GM12878 (cell line): ENCODE measurements at regions not wholly inside any gene's neighbourhood (a gene's known extent, or its start where the extent isn't known, plus 50 kb on each side); places are given as distances from the start of the nearest gene placed in this dataset.

Experiments used
- ATAC-seq: fragments of 200-7000 bp; cut with Tn5 transposase; 3 replicates; pipeline ENCODE4 v1.9.1; 2020; ENCODE audit warnings: mild to moderate bottlenecking, moderate library complexity
- BruUV-seq: library from RNA; stranded (reverse); fragments of 400-500 nt; replicated peaks from 2 replicates; lab custom pipeline; 2021; lab: Mats Ljungman, UMichigan
- CTCF ChIA-PET: fragments of 300-600 bp; sonication (Branson Sonifier 250); formaldehyde crosslinking; extraction: SDS; loops from one replicate; lab custom pipeline; 2021; ENCODE audit warnings: inconsistent platforms; lab: Yijun Ruan, JAX
- POLR2A ChIA-PET: fragments of 350-600 bp; formaldehyde crosslinking; extraction: SDS; loops from one replicate; lab custom pipeline; 2021; ENCODE audit warnings: inconsistent platforms; lab: Charles Lee
- RAD21 ChIA-PET: fragments of 300-600 bp; sonication (Branson Sonifier 250); formaldehyde crosslinking; loops from one replicate; lab custom pipeline; 2023; ENCODE audit warnings: antibody characterized with exemption; ENCODE audit not compliant: unreplicated experiment; lab: Charles Lee
- SMC1A ChIA-PET: fragments of 300-600 bp; sonication (Branson Sonifier 250); formaldehyde crosslinking; loops from one replicate; lab custom pipeline; 2023; ENCODE audit not compliant: unreplicated experiment, uncharacterized antibody; lab: Charles Lee
- DNase-seq: peaks from one replicate; pipeline ENCODE4 v3.0.0-alpha.2; 2011; ENCODE audit warnings: low read depth, low spot score
- FAIRE-seq: peaks from 3 replicates; lab custom pipeline; 2011; peaks lifted over from hg19 to GRCh38; lab: Jason Lieb, UNC
- H2AFZ ChIP-seq: 2 replicates; pipeline ENCODE4 v1.6.0; 2011; ENCODE audit warnings: low read depth, low read length, control low read depth; ENCODE audit not compliant: control insufficient read depth
- H3K27ac ChIP-seq: 2 replicates; pipeline ENCODE4 v1.5.1; 2011; ENCODE audit warnings: control low read depth; ENCODE audit not compliant: control insufficient read depth, insufficient read depth
- H3K27me3 ChIP-seq, 2 experiments: replicated peaks in 1 of 2; 2 replicates each; pipeline versions ENCODE4 v1.6.0 to v1.6.1; 2011; ENCODE audit warnings: low read length in 1 of 2; ENCODE audit not compliant: control insufficient read depth in 2 of 2, insufficient read depth in 2 of 2
- H3K36me3 ChIP-seq, 2 experiments: 2 replicates each; pipeline ENCODE4 v1.5.1; 2011; ENCODE audit warnings: low read length in 1 of 2; ENCODE audit not compliant: control insufficient read depth in 2 of 2, insufficient read depth in 2 of 2
- H3K4me1 ChIP-seq: 2 replicates; pipeline ENCODE4 v1.6.1; 2011; ENCODE audit warnings: mild to moderate bottlenecking, low read length, moderate library complexity, mixed read lengths; ENCODE audit not compliant: control insufficient read depth, insufficient read depth
- H3K4me2 ChIP-seq: 2 replicates; pipeline ENCODE4 v1.6.0; 2011; ENCODE audit warnings: control low read depth; ENCODE audit not compliant: control insufficient read depth, insufficient read depth
- H3K4me3 ChIP-seq: fragments of 200-600 bp; sonication (generic); 2 replicates; pipeline ENCODE4 v1.5.1; 2016
- H3K79me2 ChIP-seq: 2 replicates; pipeline ENCODE4 v1.6.0; 2011; ENCODE audit warnings: low read length; ENCODE audit not compliant: control insufficient read depth, insufficient read depth
- H3K9ac ChIP-seq: 2 replicates; pipeline ENCODE4 v1.8.0; 2011; ENCODE audit warnings: low read length, control low read depth, mixed read lengths; ENCODE audit not compliant: control insufficient read depth, insufficient read depth
- H3K9me3 ChIP-seq: replicated peaks from 3 replicates; pipeline ENCODE4 v1.5.1; 2011; ENCODE audit warnings: mild to moderate bottlenecking, low read length; ENCODE audit not compliant: control insufficient read depth, insufficient read depth
- H4K20me1 ChIP-seq: 2 replicates; pipeline ENCODE4 v1.6.0; 2011; ENCODE audit not compliant: control insufficient read depth, insufficient read depth
- ASH2L ChIP-seq: fragments of 300-600, 200-600 bp; sonication (generic); IDR thresholded peaks from 2 replicates; pipeline ENCODE4 v1.6.1; 2017; ENCODE audit warnings: low read depth, mild to moderate bottlenecking, borderline replicate concordance
- BCL11A ChIP-seq: IDR thresholded peaks from 2 replicates; pipeline ENCODE4 v1.6.1; 2011; ENCODE audit warnings: low read depth, low read length
- DPF2 ChIP-seq: fragments of 450-650 bp; IDR thresholded peaks from 2 replicates; pipeline ENCODE4 v1.6.1; 2017; ENCODE audit warnings: mild to moderate bottlenecking
- IKZF1 ChIP-seq: fragments of 450-650 bp; conservative IDR thresholded peaks from 2 replicates; pipeline ENCODE4 v1.6.1; 2017; ENCODE audit warnings: antibody characterized with exemption, mild to moderate bottlenecking
- MEF2A ChIP-seq: IDR thresholded peaks from 2 replicates; pipeline ENCODE4 v1.6.1; 2011; ENCODE audit warnings: low read depth, mild to moderate bottlenecking, low read length, moderate library complexity; ENCODE audit not compliant: insufficient read depth
- MEF2B ChIP-seq: fragments of 450-650 bp; IDR thresholded peaks from 2 replicates; pipeline ENCODE4 v1.6.1; 2018; ENCODE audit warnings: mild to moderate bottlenecking, moderate library complexity; ENCODE audit not compliant: partially characterized antibody, poor library complexity, severe bottlenecking
- MTA2 ChIP-seq: fragments of 450-650 bp; IDR thresholded peaks from 2 replicates; pipeline ENCODE4 v1.6.1; 2016; ENCODE audit warnings: low read depth, mild to moderate bottlenecking, moderate library complexity
- NRF1 ChIP-seq: conservative IDR thresholded peaks from 2 replicates; pipeline ENCODE4 v1.6.1; 2011; ENCODE audit warnings: mild to moderate bottlenecking, low read depth, low read length, improper control_type of control experiment
- POLR2A ChIP-seq: IDR thresholded peaks from 2 replicates; pipeline ENCODE4 v1.6.1; 2011; ENCODE audit warnings: low read depth, mild to moderate bottlenecking, low read length
- RUNX3 ChIP-seq: IDR thresholded peaks from 2 replicates; pipeline ENCODE4 v1.6.1; 2012; ENCODE audit warnings: low read length, inconsistent platforms
- SREBF2 ChIP-seq: IDR thresholded peaks from 2 replicates; pipeline ENCODE4 v1.6.1; 2012; ENCODE audit warnings: mild to moderate bottlenecking, low read length
- SRF ChIP-seq, 2 experiments: IDR thresholded peaks; 2 replicates each; pipeline ENCODE4 v1.6.1; 2011; ENCODE audit warnings: low read depth in 2 of 2, low read length in 2 of 2, mild to moderate bottlenecking in 1 of 2, moderate library complexity in 1 of 2
- STAT1 ChIP-seq: fragments of 450-650 bp; conservative IDR thresholded peaks from 2 replicates; pipeline ENCODE4 v1.6.1; 2014; ENCODE audit warnings: antibody characterized with exemption, mild to moderate bottlenecking
- SUZ12 ChIP-seq: fragments of 200-600 bp; sonication (generic); IDR thresholded peaks from one replicate; pipeline ENCODE4 v1.6.1; 2018; ENCODE audit warnings: antibody characterized with exemption, mild to moderate bottlenecking; ENCODE audit not compliant: unreplicated experiment
- TCF7 ChIP-seq: IDR thresholded peaks from 2 replicates; pipeline ENCODE4 v1.6.1; 2014; ENCODE audit warnings: antibody characterized with exemption, borderline replicate concordance
- ZNF622 ChIP-seq: fragments of 450-650 bp; IDR thresholded peaks from 2 replicates; pipeline ENCODE4 v1.6.1; 2017; ENCODE audit warnings: mild to moderate bottlenecking, inconsistent platforms
- WGBS: methylation state at CpG from one replicate; pipeline ENCODE4 v1.1.6; 2016; ENCODE audit warnings: low lambda C conversion rate; ENCODE audit not compliant: insufficient replicate concordance, insufficient coverage; ENCODE audit errors: missing lambda C conversion rate; 5-methylcytosine and 5-hydroxymethylcytosine counted together
- in situ Hi-C: fragments of 300-500 bp; cut with MboI; formaldehyde crosslinking; loops from 9 replicates; pipeline ENCODE4 v1.14.3; 2018; ENCODE audit warnings: mixed read lengths
- intact Hi-C: fragments of 100-400 bp; cut with micrococcal nuclease; formaldehyde crosslinking; loops from one replicate; pipeline ENCODE4 v1.14.2; 2022; ENCODE audit not compliant: unreplicated experiment
- TF ChIP-seq, protein P1 (sequence below): fragments of 450-650 bp; IDR thresholded peaks from 2 replicates; pipeline ENCODE4 v1.6.1; 2017; ENCODE audit warnings: mild to moderate bottlenecking, moderate library complexity
- TF ChIP-seq, protein P2 (sequence below): fragments of 450-650 bp; IDR thresholded peaks from 2 replicates; pipeline ENCODE4 v1.6.1; 2017; ENCODE audit warnings: mild to moderate bottlenecking, low read depth, inconsistent platforms; ENCODE audit not compliant: poor library complexity, severe bottlenecking

DNA sequence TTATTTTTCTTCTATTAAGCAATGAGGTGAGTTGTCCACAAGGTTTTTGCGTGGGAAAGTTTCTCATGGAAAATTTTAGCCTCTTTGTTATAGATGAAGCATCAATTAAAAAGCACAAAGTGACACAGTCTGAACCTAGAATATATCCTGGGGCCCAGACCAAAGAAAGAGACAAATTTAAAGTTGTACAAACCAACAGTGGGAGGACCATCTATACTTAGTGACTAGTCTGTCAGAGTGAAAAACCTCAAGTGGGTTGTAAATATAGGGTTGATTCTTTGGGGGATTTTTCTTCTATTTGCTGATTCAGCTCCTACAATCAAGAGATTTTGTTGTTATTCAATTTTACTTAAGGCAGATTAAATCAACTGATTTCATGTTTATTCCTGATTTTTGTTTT is 256.2 kb downstream of the SATB2 start:
- no peak for TF ChIP-seq NRF1
- TF ChIP-seq ZNF622 = no peak
- TF ChIP-seq POLR2A = no peak
- TF ChIP-seq IKZF1 = peak; percentile 40; the same call in 1 of the 2 replicates
- TF ChIP-seq TCF7 = no peak
- no peak for TF ChIP-seq SRF (IDR thresholded peaks at IDR 0.05; ENCODE audit: low read depth in 2 of 2, low read length in 2 of 2)
- TF ChIP-seq MEF2B = peak; percentile 78
- peak; percentile 68 for TF ChIP-seq RUNX3
- no peak for TF ChIP-seq SREBF2
- no peak for TF ChIP-seq DPF2
- TF ChIP-seq, protein P1, sequence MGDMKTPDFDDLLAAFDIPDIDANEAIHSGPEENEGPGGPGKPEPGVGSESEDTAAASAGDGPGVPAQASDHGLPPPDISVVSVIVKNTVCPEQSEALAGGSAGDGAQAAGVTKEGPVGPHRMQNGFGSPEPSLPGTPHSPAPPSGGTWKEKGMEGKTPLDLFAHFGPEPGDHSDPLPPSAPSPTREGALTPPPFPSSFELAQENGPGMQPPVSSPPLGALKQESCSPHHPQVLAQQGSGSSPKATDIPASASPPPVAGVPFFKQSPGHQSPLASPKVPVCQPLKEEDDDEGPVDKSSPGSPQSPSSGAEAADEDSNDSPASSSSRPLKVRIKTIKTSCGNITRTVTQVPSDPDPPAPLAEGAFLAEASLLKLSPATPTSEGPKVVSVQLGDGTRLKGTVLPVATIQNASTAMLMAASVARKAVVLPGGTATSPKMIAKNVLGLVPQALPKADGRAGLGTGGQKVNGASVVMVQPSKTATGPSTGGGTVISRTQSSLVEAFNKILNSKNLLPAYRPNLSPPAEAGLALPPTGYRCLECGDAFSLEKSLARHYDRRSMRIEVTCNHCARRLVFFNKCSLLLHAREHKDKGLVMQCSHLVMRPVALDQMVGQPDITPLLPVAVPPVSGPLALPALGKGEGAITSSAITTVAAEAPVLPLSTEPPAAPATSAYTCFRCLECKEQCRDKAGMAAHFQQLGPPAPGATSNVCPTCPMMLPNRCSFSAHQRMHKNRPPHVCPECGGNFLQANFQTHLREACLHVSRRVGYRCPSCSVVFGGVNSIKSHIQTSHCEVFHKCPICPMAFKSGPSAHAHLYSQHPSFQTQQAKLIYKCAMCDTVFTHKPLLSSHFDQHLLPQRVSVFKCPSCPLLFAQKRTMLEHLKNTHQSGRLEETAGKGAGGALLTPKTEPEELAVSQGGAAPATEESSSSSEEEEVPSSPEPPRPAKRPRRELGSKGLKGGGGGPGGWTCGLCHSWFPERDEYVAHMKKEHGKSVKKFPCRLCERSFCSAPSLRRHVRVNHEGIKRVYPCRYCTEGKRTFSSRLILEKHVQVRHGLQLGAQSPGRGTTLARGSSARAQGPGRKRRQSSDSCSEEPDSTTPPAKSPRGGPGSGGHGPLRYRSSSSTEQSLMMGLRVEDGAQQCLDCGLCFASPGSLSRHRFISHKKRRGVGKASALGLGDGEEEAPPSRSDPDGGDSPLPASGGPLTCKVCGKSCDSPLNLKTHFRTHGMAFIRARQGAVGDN = no peak
- TF ChIP-seq STAT1 = no peak
- TF ChIP-seq, protein P2, sequence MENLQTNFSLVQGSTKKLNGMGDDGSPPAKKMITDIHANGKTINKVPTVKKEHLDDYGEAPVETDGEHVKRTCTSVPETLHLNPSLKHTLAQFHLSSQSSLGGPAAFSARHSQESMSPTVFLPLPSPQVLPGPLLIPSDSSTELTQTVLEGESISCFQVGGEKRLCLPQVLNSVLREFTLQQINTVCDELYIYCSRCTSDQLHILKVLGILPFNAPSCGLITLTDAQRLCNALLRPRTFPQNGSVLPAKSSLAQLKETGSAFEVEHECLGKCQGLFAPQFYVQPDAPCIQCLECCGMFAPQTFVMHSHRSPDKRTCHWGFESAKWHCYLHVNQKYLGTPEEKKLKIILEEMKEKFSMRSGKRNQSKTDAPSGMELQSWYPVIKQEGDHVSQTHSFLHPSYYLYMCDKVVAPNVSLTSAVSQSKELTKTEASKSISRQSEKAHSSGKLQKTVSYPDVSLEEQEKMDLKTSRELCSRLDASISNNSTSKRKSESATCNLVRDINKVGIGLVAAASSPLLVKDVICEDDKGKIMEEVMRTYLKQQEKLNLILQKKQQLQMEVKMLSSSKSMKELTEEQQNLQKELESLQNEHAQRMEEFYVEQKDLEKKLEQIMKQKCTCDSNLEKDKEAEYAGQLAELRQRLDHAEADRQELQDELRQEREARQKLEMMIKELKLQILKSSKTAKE = peak; percentile 22
- peak; percentile 56 for TF ChIP-seq MTA2
- peak; percentile 80 for TF ChIP-seq MEF2A
- no peak for TF ChIP-seq SUZ12
- peak; percentile 15; the same call in 1 of the 2 replicates for TF ChIP-seq BCL11A
- no peak for TF ChIP-seq ASH2L
- no peaks in the 10 kb centered on the region for H4K20me1 ChIP-seq
- no peaks in the 10 kb centered on the region for H3K36me3 ChIP-seq
- no peak overlapping the region for H3K9ac ChIP-seq
- no peak overlapping the region for H3K4me3 ChIP-seq
- H2AFZ ChIP-seq = no peak overlapping the region
- peak; percentile 79 for ATAC-seq
- H3K9me3 ChIP-seq = no peaks in the 10 kb centered on the region; the same call in 2 of the 3 replicates
- no peaks in the 10 kb centered on the region for H3K27me3 ChIP-seq
- no peak for DNase-seq
- ChIA-PET RAD21 (interaction anchor here (0.7 to 1.8 kb wide), 6 partner anchors 14 to 725 kb away, joined by 3 read pairs; no protein-coding TSS in a partner anchor), SMC1A (interaction anchor here (0.8 to 2.0 kb wide), 7 partner anchors 11 to 498 kb away, joined by 3 to 5 read pairs (median 3); no protein-coding TSS in a partner anchor), POLR2A (interaction anchor here (0.6 kb wide), 1 partner anchor 289 kb away, joined by 3 read pairs; no protein-coding TSS in a partner anchor), CTCF (interaction anchor here (1.5 kb wide), 1 partner anchor 20 kb away, joined by 3 read pairs; no protein-coding TSS in a partner anchor)
- H3K79me2 ChIP-seq = no peaks in the 10 kb centered on the region
- intact Hi-C loops = no loop called here
- 0% methylated on average over 1 of the region's 1 CpG for WGBS
- no peak for FAIRE-seq
- H3K27ac ChIP-seq = no peak overlapping the region
- H3K4me2 ChIP-seq = no peak overlapping the region
- no TSS peak for BruUV-seq
- no peaks in the 10 kb centered on the region for H3K4me1 ChIP-seq
- in situ Hi-C loops = no loop called here
